Right forelimb (tissue), 1 donor: ENCODE measurements at regions not wholly inside any gene's neighbourhood (a gene's known extent, or its start where the extent isn't known, plus 50 kb on each side); places are given as distances from the start of the nearest gene placed in this dataset.
A peak's percentile ranks its signal among the peaks of the same experiment; 100 is the strongest.
"Not testable (repeated sequence)": the region's sequence is repeated elsewhere in the genome, so short reads cannot be mapped to it uniquely, and the experiment has no call there.

Source experiments
- DNase-seq: peaks from one replicate; pipeline ENCODE4 v3.0.0-alpha.2; 2018

GRCh38 chr10:28449382-28449781, 83.5 kb upstream of the WAC start:
- DNase-seq = no peak

- DNase-seq = no peak
Observed at GRCh38 chr10:28449926-28450325, 83.0 kb upstream of the WAC start.

DNA sequence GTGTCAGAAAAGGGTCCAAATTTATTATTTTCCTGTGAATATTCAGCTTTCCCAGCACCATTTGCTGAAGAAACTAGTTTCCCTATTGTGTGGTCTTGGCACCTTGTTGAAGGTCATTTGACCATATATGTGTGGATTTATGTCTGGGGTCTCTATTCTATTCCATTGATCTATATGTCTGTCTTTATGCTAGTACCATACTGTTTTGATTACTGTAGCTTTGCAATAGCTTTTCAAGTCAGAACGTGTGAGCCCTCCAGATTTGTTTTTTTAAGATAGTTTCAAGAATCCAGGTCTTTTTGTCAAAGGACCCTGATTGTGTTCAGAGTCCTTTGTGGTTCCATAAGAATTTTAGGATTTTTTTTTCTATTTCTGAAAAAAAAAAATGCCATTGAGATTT, 79.0 kb upstream of the WAC start:
- no peak for DNase-seq

- DNase-seq = no peak
Observed at GRCh38 chr10:28457110-28457509, 75.8 kb upstream of the WAC start.

- DNase-seq = not testable (repeated sequence)
Observed at GRCh38 chr10:28457873-28458272, 75.0 kb upstream of the WAC start.

DNA sequence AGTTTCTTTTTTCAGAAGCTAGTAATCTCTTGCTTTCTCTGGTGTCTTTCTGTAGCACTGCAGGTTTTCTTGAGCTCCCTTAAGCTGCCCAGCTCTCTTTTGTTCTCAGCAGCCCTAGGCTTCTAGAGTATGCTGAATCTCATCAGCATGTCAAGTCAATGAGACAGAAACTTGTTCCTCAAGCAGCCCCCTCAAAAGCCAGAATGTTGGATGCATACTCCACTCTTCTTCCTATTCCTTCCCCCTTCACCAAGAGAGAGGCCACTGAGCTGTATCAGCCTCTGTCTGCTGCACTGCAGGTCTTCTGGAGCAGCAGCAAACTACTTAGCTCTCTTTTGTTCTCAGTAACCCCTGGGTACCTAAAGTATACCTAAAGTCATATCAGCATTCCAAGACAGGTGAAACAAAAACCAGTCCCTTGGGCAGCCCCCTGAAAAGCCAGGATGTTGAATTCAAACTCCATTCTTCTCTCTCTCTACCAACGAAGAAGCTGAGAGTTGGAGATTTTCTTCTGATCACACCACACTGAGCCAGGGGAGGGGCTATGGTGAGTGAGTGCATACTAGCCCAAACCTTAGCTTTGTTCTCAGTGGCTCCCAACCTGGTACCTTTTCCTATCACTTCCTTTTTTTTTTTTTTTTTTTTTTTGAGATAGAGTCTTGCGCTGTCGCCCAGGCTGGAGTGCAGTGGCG, 73.3 kb upstream of the WAC start:
- no peak for DNase-seq

GRCh38 chr10:28463141-28463540, 69.8 kb upstream of the WAC start:
- no peak for DNase-seq

GRCh38 chr10:28463676-28464395, 69.1 kb upstream of the WAC start:
- DNase-seq = no peak

DNA sequence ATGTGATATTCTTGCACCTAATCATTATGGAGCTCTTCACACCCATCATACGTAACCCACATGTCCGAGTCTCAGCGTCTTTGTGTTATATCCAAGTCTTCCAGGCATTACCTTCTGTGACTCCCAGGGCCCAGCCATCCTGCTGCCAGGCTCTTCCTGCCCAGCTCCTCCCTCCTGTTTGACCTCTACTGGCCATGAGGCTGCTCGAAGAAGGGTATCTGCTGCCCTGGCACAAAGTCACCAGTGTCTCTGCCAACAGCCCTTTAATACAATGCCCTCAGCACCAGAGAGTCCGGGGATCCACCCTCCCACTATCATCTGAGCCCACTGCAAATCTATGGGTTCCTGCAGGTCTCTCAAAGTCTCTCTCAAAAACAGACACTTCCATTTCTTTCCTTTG, 65.3 kb upstream of the WAC start:
- DNase-seq = no peak

GRCh38 chr10:28468707-28469483, 64.0 kb upstream of the WAC start:
- no peak for DNase-seq

- no peak for DNase-seq
Observed at GRCh38 chr10:28470873-28471651, 61.9 kb upstream of the WAC start.

- no peak for DNase-seq
Observed at GRCh38 chr10:28471652-28472050, 61.3 kb upstream of the WAC start.

DNA sequence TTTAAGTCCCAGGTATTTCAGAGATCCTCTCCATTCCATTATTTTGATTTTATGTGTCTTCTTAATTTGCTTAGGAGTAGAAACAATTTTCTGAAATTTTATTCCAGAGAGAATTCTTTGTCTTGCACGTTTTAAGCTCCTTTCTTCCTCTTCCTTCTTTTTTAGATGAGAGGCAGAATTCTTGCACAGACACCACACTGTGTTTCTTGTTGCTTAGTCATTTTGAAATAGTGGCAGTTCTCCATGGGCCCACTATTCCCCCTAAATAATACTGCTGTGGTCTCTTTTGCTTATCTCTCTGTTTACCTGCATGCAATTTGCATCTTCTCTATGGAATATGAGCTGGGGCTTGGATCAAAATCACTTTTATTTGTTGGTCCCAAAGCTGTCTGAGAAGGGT, 54.3 kb upstream of the WAC start:
- DNase-seq = no peak

GRCh38 chr10:28479425-28479865, 53.5 kb upstream of the WAC start:
- peak; percentile 68 for DNase-seq

DNA sequence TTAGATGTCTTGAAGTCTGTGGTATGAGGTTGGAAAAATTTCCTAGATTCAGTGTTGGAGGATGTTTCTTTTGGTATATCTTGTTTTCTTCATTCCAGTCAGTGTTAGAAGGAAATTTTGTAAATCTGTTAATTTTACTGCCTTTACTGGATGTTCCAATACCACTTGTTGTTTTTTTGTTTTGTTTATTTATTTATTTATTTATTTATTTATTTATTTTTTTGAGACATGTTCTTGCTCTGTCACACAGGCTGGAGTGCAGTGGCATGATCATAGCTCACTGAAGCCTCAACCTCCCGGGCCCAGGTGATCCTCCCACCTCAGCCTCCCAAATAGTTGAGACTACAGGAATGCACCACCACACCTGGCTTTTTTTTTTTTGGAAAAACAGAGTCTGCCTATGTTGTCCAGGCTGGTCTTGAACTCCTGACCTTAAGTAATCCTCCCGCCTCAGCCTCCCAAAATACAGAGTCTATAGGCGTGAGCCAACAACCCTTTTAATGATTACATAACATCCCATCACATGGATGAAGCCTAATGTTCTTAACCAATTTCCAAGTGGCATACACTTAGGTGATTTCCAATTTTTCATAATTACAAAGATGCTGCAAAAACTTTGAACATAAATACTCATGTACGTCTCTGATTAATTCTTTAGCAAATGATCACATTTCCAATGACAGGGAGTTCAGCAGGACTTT, 52.8 kb upstream of the WAC start:
- DNase-seq = no peak

- no peak for DNase-seq
Observed at GRCh38 chr10:28480628-28480965, 52.3 kb upstream of the WAC start.

GRCh38 chr10:28481346-28481745, 51.6 kb upstream of the WAC start:
- not testable (repeated sequence) for DNase-seq

- no peak for DNase-seq
Observed at GRCh38 chr10:28481968-28482367, 51.0 kb upstream of the WAC start.
